ENCODE measurements at regions not wholly inside any gene's neighbourhood (a gene's known extent, or its start where the extent isn't known, plus 50 kb on each side); places are given as distances from the start of the nearest gene placed in this dataset.

GRCh38 chr12:27186022-27186839, 57.9 kb upstream of the STK38L start:
- TF ChIP-seq EZH2 (IDR thresholded peaks at IDR 0.05; ENCODE audit: borderline replicate concordance, low read depth, low read length, severe bottlenecking) (no peak), POLR2A (IDR thresholded peaks at IDR 0.05; ENCODE audit: low read depth, low read length) (no peak), FOS (IDR thresholded peaks at IDR 0.05; ENCODE audit: borderline replicate concordance, insufficient read depth, low read length) (no peak), JUN (IDR thresholded peaks at IDR 0.05; ENCODE audit: borderline replicate concordance, insufficient read depth, insufficient read length, low read depth) (no peak), POLR2AphosphoS5 (IDR thresholded peaks at IDR 0.05; ENCODE audit: insufficient read depth, low read depth, low read length) (no peak), MAX (IDR thresholded peaks at IDR 0.05; ENCODE audit: insufficient read depth, insufficient read length) (no peak)
- TF ChIP-seq, protein P1, sequence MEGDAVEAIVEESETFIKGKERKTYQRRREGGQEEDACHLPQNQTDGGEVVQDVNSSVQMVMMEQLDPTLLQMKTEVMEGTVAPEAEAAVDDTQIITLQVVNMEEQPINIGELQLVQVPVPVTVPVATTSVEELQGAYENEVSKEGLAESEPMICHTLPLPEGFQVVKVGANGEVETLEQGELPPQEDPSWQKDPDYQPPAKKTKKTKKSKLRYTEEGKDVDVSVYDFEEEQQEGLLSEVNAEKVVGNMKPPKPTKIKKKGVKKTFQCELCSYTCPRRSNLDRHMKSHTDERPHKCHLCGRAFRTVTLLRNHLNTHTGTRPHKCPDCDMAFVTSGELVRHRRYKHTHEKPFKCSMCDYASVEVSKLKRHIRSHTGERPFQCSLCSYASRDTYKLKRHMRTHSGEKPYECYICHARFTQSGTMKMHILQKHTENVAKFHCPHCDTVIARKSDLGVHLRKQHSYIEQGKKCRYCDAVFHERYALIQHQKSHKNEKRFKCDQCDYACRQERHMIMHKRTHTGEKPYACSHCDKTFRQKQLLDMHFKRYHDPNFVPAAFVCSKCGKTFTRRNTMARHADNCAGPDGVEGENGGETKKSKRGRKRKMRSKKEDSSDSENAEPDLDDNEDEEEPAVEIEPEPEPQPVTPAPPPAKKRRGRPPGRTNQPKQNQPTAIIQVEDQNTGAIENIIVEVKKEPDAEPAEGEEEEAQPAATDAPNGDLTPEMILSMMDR (IDR thresholded peaks at IDR 0.05; ENCODE audit: extremely low read depth in 1 of 2, insufficient read depth in 1 of 2, low read depth in 1 of 2, low read length in 2 of 2) = no peak

Data from endothelial cell of umbilical vein (primary cell).